Lower leg skin (tissue), 4 donors: ENCODE measurements at regions not wholly inside any gene's neighbourhood (a gene's known extent, or its start where the extent isn't known, plus 50 kb on each side); places are given as distances from the start of the nearest gene placed in this dataset.
A peak's percentile ranks its signal among the peaks of the same experiment; 100 is the strongest.

Source experiments
- DNase-seq, 2 donors: peaks; one replicate each; pipeline ENCODE4 v3.0.0-alpha.2; 2019; ENCODE audit warnings: low spot score in 2 of 2
- H3K4me3 ChIP-seq: fragments of 200-600 bp; sonication (generic); 2 replicates; pipeline ENCODE4 v1.5.1; 2017; ENCODE audit warnings: mild to moderate bottlenecking, low read depth; ENCODE audit not compliant: poor library complexity, severe bottlenecking
- POLR2A ChIP-seq, 2 donors: fragments of 450-650 bp; IDR thresholded peaks; one replicate each; pipeline ENCODE4 v1.6.1; 2016 to 2017; ENCODE audit warnings: antibody characterized with exemption in 2 of 2, mild to moderate bottlenecking in 1 of 2, moderate library complexity in 1 of 2
- WGBS, 2 donors: methylation state at CpG; one replicate each; pipeline ENCODE4 v1.1.5; 2018; 5-methylcytosine and 5-hydroxymethylcytosine counted together
- intact Hi-C: fragments of 100-400 bp; cut with DNase I; formaldehyde crosslinking; loops from one replicate; pipeline ENCODE4 v1.15.0; 2023; ENCODE audit warnings: low total_unique reads
- TF ChIP-seq, protein P1 (sequence below), 3 donors: fragments of 450-650 bp; IDR thresholded peaks; one replicate each; pipeline ENCODE4 v1.5.1; 2016; ENCODE audit warnings: antibody characterized with exemption in 3 of 3, mild to moderate bottlenecking in 3 of 3, moderate library complexity in 2 of 3

DNA sequence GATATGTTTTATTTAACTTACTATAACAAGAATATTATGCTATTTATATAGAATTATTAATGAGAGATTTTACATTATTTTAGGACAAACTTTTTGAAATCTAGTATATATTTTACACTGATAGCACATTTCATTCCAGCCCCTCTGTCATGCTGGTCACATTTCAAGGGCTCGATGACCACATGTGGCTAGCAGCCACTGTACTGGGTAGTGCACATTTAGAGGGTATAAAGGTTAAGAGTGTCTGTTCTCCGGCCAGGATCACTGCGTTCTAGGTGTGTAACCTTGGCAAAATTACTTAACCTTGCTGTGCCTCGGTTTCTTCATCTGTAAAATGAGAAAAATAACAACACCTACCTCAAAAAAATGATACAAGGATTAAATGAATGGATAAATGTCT lies 87.2 kb upstream of the TNP1 start:
- whole genome bisulfite sequencing, 2 donors = 91 to 94% methylated on average over 4 of the region's 4 CpGs
- no peak for TF ChIP-seq POLR2A (IDR thresholded peaks at IDR 0.05)
- TF ChIP-seq, protein P1, sequence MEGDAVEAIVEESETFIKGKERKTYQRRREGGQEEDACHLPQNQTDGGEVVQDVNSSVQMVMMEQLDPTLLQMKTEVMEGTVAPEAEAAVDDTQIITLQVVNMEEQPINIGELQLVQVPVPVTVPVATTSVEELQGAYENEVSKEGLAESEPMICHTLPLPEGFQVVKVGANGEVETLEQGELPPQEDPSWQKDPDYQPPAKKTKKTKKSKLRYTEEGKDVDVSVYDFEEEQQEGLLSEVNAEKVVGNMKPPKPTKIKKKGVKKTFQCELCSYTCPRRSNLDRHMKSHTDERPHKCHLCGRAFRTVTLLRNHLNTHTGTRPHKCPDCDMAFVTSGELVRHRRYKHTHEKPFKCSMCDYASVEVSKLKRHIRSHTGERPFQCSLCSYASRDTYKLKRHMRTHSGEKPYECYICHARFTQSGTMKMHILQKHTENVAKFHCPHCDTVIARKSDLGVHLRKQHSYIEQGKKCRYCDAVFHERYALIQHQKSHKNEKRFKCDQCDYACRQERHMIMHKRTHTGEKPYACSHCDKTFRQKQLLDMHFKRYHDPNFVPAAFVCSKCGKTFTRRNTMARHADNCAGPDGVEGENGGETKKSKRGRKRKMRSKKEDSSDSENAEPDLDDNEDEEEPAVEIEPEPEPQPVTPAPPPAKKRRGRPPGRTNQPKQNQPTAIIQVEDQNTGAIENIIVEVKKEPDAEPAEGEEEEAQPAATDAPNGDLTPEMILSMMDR (IDR thresholded peaks at IDR 0.05) = no peak
- no peak for DNase-seq
- no peak overlapping the region for H3K4me3 ChIP-seq
- intact Hi-C loops = no loop called here

DNA sequence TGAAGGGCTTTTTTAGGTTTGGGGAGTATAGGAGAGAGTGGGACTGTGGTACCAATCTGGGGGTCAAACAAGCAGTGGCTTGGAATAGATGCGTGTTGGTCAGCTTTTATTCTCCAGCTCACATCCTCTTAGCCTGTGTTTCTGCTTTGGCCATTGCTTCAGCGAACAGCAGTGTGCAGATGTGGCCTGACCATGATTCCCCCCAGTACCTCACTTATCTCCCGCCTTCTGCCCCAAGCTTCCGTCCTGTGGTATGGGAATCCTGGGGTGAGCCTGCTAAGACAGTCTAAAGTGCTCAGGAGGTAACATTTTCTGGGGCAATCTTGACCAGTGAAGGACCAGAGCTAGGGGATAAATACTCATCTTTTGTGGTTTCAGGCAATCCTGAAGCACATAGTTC lies 84.9 kb upstream of the TNP1 start:
- intact Hi-C loops = no loop called here
- DNase-seq = no peak
- TF ChIP-seq, protein P1 (IDR thresholded peaks at IDR 0.05) = no peak
- no peak for TF ChIP-seq POLR2A (IDR thresholded peaks at IDR 0.05)
- 94 to 95% methylated on average over 4 of the region's 4 CpGs for WGBS, 2 donors
- H3K4me3 ChIP-seq = no peak overlapping the region

- 87 to 98% methylated on average over 2 of the region's 2 CpGs for WGBS, 2 donors
- no peak overlapping the region for H3K4me3 ChIP-seq
- no peak for DNase-seq
- intact Hi-C loops = no loop called here
- no peak for TF ChIP-seq POLR2A (IDR thresholded peaks at IDR 0.05)
- TF ChIP-seq, protein P1 (IDR thresholded peaks at IDR 0.05) = no peak
Observed at GRCh38 chr2:216943109-216943508, 83.2 kb upstream of the TNP1 start.

DNA sequence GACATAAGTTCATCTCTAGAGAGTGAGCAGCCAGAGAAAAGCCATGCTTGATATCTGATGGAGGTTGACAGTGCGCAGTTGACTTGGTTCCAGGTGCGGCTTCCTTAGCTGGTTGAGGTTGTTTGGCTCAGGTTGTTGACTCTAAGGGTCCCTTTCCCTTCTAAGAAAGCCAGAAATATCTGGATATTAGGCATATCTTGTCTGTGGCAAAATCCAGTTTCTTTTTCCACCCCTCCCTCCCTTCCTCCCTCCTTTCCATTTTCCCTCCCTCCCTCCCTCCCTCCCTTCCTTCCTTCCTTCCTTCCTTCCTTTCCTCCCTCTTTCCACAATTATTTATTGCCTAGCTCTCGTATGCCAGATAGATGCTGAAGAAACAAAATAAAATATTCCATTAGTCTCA lies 82.6 kb upstream of the TNP1 start:
- no peak for TF ChIP-seq POLR2A (IDR thresholded peaks at IDR 0.05)
- TF ChIP-seq, protein P1 (IDR thresholded peaks at IDR 0.05) = no peak
- DNase-seq = no peak
- intact Hi-C loops = no loop called here
- no peak overlapping the region for H3K4me3 ChIP-seq
- WGBS, 2 donors = 90 to 94% methylated on average over 3 of the region's 3 CpGs

GRCh38 chr2:216942016-216942415 lies 82.2 kb upstream of the TNP1 start:
- TF ChIP-seq, protein P1 (IDR thresholded peaks at IDR 0.05) = no peak
- TF ChIP-seq POLR2A (IDR thresholded peaks at IDR 0.05) = no peak
- no peak for DNase-seq
- 81 to 86% methylated on average over 5 of the region's 5 CpGs for WGBS, 2 donors

DNA sequence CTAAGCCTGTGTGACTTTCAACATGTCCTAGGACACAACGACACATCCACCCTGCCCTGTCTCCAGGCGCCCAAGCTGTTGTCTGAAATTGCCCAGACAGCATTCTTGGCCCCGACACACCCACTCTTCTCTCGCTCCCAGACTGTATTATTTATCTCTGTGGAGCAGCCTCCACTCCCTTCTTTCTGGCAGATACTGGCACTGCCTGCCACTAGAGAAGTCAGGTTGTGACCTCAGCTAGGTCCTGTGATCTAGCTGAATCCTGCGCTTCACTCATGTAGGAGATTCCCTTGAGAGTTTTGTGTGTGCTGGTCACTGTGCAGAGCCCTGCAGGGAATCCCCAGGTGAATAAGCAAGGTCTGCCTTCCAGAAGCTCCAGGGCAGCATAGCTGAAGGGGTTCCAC lies 77.1 kb upstream of the TNP1 start:
- WGBS, 2 donors = 21 to 24% methylated on average over 5 of the region's 5 CpGs
- peak; percentile 58 to 90 for DNase-seq
- intact Hi-C loops = no loop called here
- no peak for TF ChIP-seq POLR2A (IDR thresholded peaks at IDR 0.05)
- TF ChIP-seq, protein P1 (IDR thresholded peaks at IDR 0.05) = no peak
- H3K4me3 ChIP-seq = no peak overlapping the region

More at GRCh38 chr2:216942016-216942415, 82.2 kb upstream of the TNP1 start:
- intact Hi-C loops = no loop called here
- no peak overlapping the region for H3K4me3 ChIP-seq
